Neuronal stem cell (in vitro differentiated cells): ENCODE measurements at regions not wholly inside any gene's neighbourhood (a gene's known extent, or its start where the extent isn't known, plus 50 kb on each side); places are given as distances from the start of the nearest gene placed in this dataset.

Source experiments
- DNase-seq: peaks from one replicate; pipeline ENCODE4 v3.0.0-alpha.2; 2013; ENCODE audit warnings: low spot score
- H2AFZ ChIP-seq: one replicate; pipeline ENCODE4 v1.6.1; 2013; ENCODE audit warnings: mild to moderate bottlenecking, low read length, inconsistent platforms
- H2AK5ac ChIP-seq: 2 replicates; pipeline ENCODE4 v1.6.1; 2013; ENCODE audit warnings: low read depth, mild to moderate bottlenecking, inconsistent platforms, low read length, moderate library complexity, mixed read lengths
- H2BK120ac ChIP-seq: 2 replicates; pipeline ENCODE4 v1.6.1; 2013; ENCODE audit warnings: low read depth, mild to moderate bottlenecking, inconsistent platforms, low read length, moderate library complexity, mixed read lengths
- H2BK12ac ChIP-seq: one replicate; pipeline ENCODE4 v1.6.1; 2013; ENCODE audit warnings: low read length, inconsistent platforms
- H2BK15ac ChIP-seq: 2 replicates; pipeline ENCODE4 v1.6.1; 2013; ENCODE audit warnings: mild to moderate bottlenecking, low read length, inconsistent platforms, mixed read lengths
- H2BK5ac ChIP-seq: one replicate; pipeline ENCODE4 v1.6.1; 2013; ENCODE audit warnings: inconsistent platforms, mild to moderate bottlenecking, low read length, moderate library complexity
- H3K14ac ChIP-seq: one replicate; pipeline ENCODE4 v1.6.1; 2013; ENCODE audit warnings: low read length, inconsistent platforms
- H3K18ac ChIP-seq: 2 replicates; pipeline ENCODE4 v1.6.1; 2013; ENCODE audit warnings: low read length, inconsistent platforms
- H3K23ac ChIP-seq: 2 replicates; pipeline ENCODE4 v1.6.1; 2013; ENCODE audit warnings: low read depth, mild to moderate bottlenecking, mixed read lengths, low read length, inconsistent platforms; ENCODE audit not compliant: poor library complexity
- H3K27ac ChIP-seq: replicated peaks from 3 replicates; pipeline ENCODE4 v1.5.1; 2013; ENCODE audit warnings: low read length, inconsistent platforms
- H3K27me3 ChIP-seq, 3 experiments: 2 replicates each; pipeline ENCODE4 v1.6.1; 2013; ENCODE audit warnings: low read length in 3 of 3, mild to moderate bottlenecking in 2 of 3, inconsistent platforms in 1 of 3, low read depth in 1 of 3, mixed read lengths in 1 of 3, moderate library complexity in 1 of 3; ENCODE audit not compliant: control insufficient read depth in 3 of 3, insufficient read depth in 3 of 3
- H3K36me3 ChIP-seq, 2 donors: replicated peaks in 1 of 2; 2 replicates each; pipeline ENCODE4 v1.6.1; 2013; ENCODE audit warnings: low read length in 2 of 2; ENCODE audit not compliant: control insufficient read depth in 2 of 2, insufficient read depth in 2 of 2
- H3K4ac ChIP-seq: 2 replicates; pipeline ENCODE4 v1.6.1; 2013; ENCODE audit warnings: inconsistent platforms, mild to moderate bottlenecking, low read length, moderate library complexity
- H3K4me1 ChIP-seq, 2 donors: 1 replicate in 1 of 2; 2 replicates in 1 of 2; pipeline ENCODE4 v1.6.1; 2013; ENCODE audit warnings: low read length in 2 of 2, low read depth in 1 of 2; ENCODE audit not compliant: control insufficient read depth in 2 of 2, insufficient read depth in 1 of 2
- H3K4me2 ChIP-seq: one replicate; pipeline ENCODE4 v1.6.1; 2013; ENCODE audit warnings: mild to moderate bottlenecking, low read length, inconsistent platforms; ENCODE audit not compliant: insufficient read depth, poor library complexity, severe bottlenecking
- H3K4me3 ChIP-seq, 2 donors: 2 replicates each; pipeline ENCODE4 v1.5.1; 2013; ENCODE audit warnings: low read length in 2 of 2, mild to moderate bottlenecking in 2 of 2, inconsistent platforms in 1 of 2, moderate library complexity in 1 of 2
- H3K79me1 ChIP-seq: one replicate; pipeline ENCODE4 v1.6.1; 2013; ENCODE audit warnings: low read depth, mild to moderate bottlenecking, inconsistent platforms, low read length, moderate library complexity
- H3K9ac ChIP-seq: one replicate; pipeline ENCODE4 v1.6.1; 2013; ENCODE audit warnings: mild to moderate bottlenecking, low read depth, low read length, inconsistent platforms; ENCODE audit not compliant: poor library complexity
- H3K9me3 ChIP-seq, 2 donors: replicated peaks in 1 of 2; 2 replicates each; pipeline versions ENCODE3 to v1.6.1; 2013; ENCODE audit warnings: low read length in 2 of 2, mild to moderate bottlenecking in 2 of 2, inconsistent platforms in 1 of 2, low read depth in 1 of 2, mixed read lengths in 1 of 2, moderate library complexity in 1 of 2; ENCODE audit not compliant: control insufficient read depth in 2 of 2, insufficient read depth in 1 of 2
- H4K8ac ChIP-seq: one replicate; pipeline ENCODE4 v1.6.1; 2013; ENCODE audit warnings: low read depth, mild to moderate bottlenecking, inconsistent platforms, low read length, moderate library complexity
- H4K91ac ChIP-seq: one replicate; pipeline ENCODE4 v1.6.1; 2013; ENCODE audit warnings: low read length, low read depth, mild to moderate bottlenecking, inconsistent platforms; ENCODE audit not compliant: poor library complexity
- WGBS, 2 donors: extraction: QIAGEN DNeasy Blood & Tissue Kit; methylation state at CpG; one replicate each; pipeline ENCODE4 v1.1.7; 2013; ENCODE audit warnings: missing lambda C conversion rate in 2 of 2, mixed read lengths in 1 of 2; ENCODE audit not compliant: insufficient read length in 2 of 2, insufficient replicate concordance in 1 of 2; ENCODE audit errors: extremely low coverage in 2 of 2; 5-methylcytosine and 5-hydroxymethylcytosine counted together

- peaks cover 0 to 2% of the 10 kb centered on the region in 2 donors for H3K9me3 ChIP-seq
- no peaks in the 10 kb centered on the region for H3K27me3 ChIP-seq
- H2BK12ac ChIP-seq: no peak overlapping the region
- no peak overlapping the region for H3K27ac ChIP-seq
- no CpG with 5 or more reads among the region's 5 CpGs for WGBS, 2 donors
- H3K4me1 ChIP-seq: no peaks in the 10 kb centered on the region
- no peak for DNase-seq
- no peak overlapping the region for H4K8ac ChIP-seq
- H3K36me3 ChIP-seq: no peaks in the 10 kb centered on the region
- H3K4me2 ChIP-seq: no peak overlapping the region
- H2AK5ac ChIP-seq: no peak overlapping the region
- H3K4me3 ChIP-seq: no peak overlapping the region
- H3K18ac ChIP-seq: no peak overlapping the region
- no peak overlapping the region for H3K14ac ChIP-seq
- H2BK5ac ChIP-seq: no peak overlapping the region
- no peak overlapping the region for H2AFZ ChIP-seq
- H3K23ac ChIP-seq: no peak overlapping the region
- no peak overlapping the region for H2BK120ac ChIP-seq
- no peak overlapping the region for H4K91ac ChIP-seq
- no peak overlapping the region for H3K9ac ChIP-seq
- no peak overlapping the region for H2BK15ac ChIP-seq
- H3K4ac ChIP-seq: no peak overlapping the region
- H3K79me1 ChIP-seq: no peaks in the 10 kb centered on the region
These were observed 55.9 kb upstream of the POMGNT2 start for GRCh38 chr3:43161684-43162229.

DNA sequence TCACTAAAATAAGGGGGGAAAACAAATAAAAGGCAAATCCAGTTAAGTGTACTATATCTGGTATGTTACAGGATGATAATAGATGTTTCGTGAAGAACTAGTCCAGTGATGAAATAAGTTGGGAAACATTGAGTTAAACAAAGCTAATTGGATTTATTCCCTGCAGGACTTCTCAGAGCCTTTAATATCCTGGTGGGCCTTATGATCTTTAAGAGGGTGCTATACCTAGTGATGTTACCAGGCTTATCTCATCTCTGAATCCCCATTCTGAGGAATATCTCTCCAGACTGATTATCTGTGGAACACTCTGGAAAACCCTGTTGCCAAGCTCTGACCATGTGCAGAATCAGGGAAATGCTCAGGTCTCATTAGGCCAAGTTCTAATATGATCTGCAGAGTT lies 54.8 kb upstream of the POMGNT2 start:
- no peak overlapping the region for H2AFZ ChIP-seq
- H3K18ac ChIP-seq: no peak overlapping the region
- no peak overlapping the region for H4K91ac ChIP-seq
- H3K4ac ChIP-seq: no peak overlapping the region
- no peak overlapping the region for H2BK120ac ChIP-seq
- no peaks in the 10 kb centered on the region for H3K27me3 ChIP-seq
- no peak overlapping the region for H3K23ac ChIP-seq
- no peak overlapping the region for H3K9ac ChIP-seq
- no peak overlapping the region for H4K8ac ChIP-seq
- peaks cover 0 to under 1% of the 10 kb centered on the region in 2 donors for H3K9me3 ChIP-seq
- H3K79me1 ChIP-seq: no peaks in the 10 kb centered on the region
- H2BK15ac ChIP-seq: no peak overlapping the region
- no CpG with 5 or more reads among the region's 1 CpG for WGBS, 2 donors
- no peak overlapping the region for H3K4me3 ChIP-seq
- no peaks in the 10 kb centered on the region for H3K36me3 ChIP-seq
- H2AK5ac ChIP-seq: no peak overlapping the region
- no peak overlapping the region for H3K14ac ChIP-seq
- no peak overlapping the region for H3K27ac ChIP-seq
- DNase-seq: no peak
- H2BK12ac ChIP-seq: no peak overlapping the region
- no peaks in the 10 kb centered on the region for H3K4me1 ChIP-seq
- H2BK5ac ChIP-seq: no peak overlapping the region
- no peak overlapping the region for H3K4me2 ChIP-seq

DNA sequence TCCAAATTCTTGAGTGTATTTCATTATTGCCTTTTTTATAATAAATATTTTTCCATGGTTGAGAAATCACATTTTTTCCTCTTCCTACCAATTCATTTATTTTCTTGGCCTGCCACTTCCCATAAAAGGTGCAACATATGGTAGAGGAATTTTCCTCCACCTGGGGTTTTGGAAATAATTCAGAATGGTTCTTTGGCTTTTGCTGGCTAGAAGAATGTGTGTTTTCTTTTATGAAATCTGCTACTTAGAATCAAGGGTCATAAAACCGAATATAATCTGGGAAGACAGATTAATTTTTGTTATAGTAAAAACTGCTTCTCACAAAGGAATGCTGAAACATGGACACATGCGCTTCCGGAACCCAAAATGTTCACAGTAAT lies 54.0 kb upstream of the POMGNT2 start:
- H3K4me1 ChIP-seq: no peaks in the 10 kb centered on the region
- H2BK12ac ChIP-seq: no peak overlapping the region
- no peak overlapping the region for H2AFZ ChIP-seq
- H3K4me3 ChIP-seq: no peak overlapping the region
- H3K14ac ChIP-seq: no peak overlapping the region
- no peak overlapping the region for H3K4me2 ChIP-seq
- H3K36me3 ChIP-seq: no peaks in the 10 kb centered on the region
- no peak overlapping the region for H3K27ac ChIP-seq
- no peak overlapping the region for H3K9ac ChIP-seq
- H3K9me3 ChIP-seq: no peaks in the 10 kb centered on the region
- no peak overlapping the region for H3K23ac ChIP-seq
- no peak overlapping the region for H3K18ac ChIP-seq
- WGBS, 2 donors: no CpG with 5 or more reads among the region's 3 CpGs
- H4K8ac ChIP-seq: no peak overlapping the region
- H2BK15ac ChIP-seq: no peak overlapping the region
- H2BK120ac ChIP-seq: no peak overlapping the region
- H4K91ac ChIP-seq: no peak overlapping the region
- H3K27me3 ChIP-seq: peaks cover 0 to 6% (median 0%) of the 10 kb centered on the region in 3 experiments
- no peak overlapping the region for H2BK5ac ChIP-seq
- H3K79me1 ChIP-seq: no peaks in the 10 kb centered on the region
- H3K4ac ChIP-seq: no peak overlapping the region
- H2AK5ac ChIP-seq: no peak overlapping the region
- DNase-seq: no peak

DNA sequence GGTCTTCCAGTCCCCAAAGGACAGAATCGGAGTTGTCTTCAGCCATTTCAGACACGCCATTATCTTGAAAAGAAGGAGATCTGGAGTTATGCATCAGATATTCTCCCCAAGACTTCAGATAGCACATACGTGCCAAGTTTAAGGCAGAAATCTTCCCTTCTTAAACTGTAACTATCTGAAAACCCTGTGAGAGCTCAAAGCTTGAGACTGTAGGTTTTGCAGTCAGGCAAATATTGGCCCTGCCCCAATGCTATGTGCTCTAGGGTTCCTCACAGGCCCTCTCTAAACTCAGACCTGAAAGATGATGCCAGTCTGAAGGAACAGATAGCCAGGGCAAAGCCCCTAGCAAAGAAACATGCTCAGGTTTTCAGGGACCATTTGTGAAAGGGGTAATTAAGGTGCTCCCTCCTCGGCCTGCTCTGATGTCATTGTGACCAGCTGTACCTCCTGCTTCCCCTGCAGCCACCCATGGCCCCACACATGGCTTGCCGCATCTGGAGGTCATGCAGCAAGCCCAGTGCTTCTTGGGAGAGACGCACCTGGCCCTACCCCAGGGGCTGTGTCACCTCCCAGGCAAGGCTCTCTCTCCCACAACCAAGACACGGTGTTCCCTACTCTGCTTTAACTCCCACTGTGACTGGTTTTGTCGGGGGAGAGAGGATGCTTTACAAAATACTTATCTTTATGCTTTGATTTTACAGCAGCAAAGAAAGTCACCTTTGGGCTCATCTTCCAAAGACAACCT lies 53.4 kb upstream of the POMGNT2 start:
- Histone ChIP-seq H2BK120ac (no peak overlapping the region), H4K91ac (peak overlapping the region; percentile 4), H3K9ac (peak overlapping the region; percentile 24), H3K4me3 (no peak overlapping the region), H3K23ac (no peak overlapping the region), H2BK12ac (no peak overlapping the region), H2BK5ac (no peak overlapping the region), H3K4me2 (no peak overlapping the region), H3K14ac (no peak overlapping the region), H3K18ac (no peak overlapping the region), H3K36me3 (no peaks in the 10 kb centered on the region), H3K4me1 (no peaks in the 10 kb centered on the region), H4K8ac (no peak overlapping the region), H2AK5ac (no peak overlapping the region), H3K9me3 (no peaks in the 10 kb centered on the region), H3K27me3 (peaks cover 0 to 6% (median 0%) of the 10 kb centered on the region in 3 experiments), H3K4ac (no peak overlapping the region), H3K79me1 (no peaks in the 10 kb centered on the region), H2BK15ac (no peak overlapping the region), H2AFZ (no peak overlapping the region), H3K27ac (no peak overlapping the region)
- no peak for DNase-seq
- WGBS, 2 donors: no CpG with 5 or more reads among the region's 8 CpGs
